Smooth muscle cell of the brain vasculature (primary cell): ENCODE measurements at regions not wholly inside any gene's neighbourhood (a gene's known extent, or its start where the extent isn't known, plus 50 kb on each side); places are given as distances from the start of the nearest gene placed in this dataset.

Experiments used
- DNase-seq: peaks from one replicate; pipeline ENCODE4 v3.0.0-alpha.2; 2012; ENCODE audit warnings: low read depth, low spot score

DNA sequence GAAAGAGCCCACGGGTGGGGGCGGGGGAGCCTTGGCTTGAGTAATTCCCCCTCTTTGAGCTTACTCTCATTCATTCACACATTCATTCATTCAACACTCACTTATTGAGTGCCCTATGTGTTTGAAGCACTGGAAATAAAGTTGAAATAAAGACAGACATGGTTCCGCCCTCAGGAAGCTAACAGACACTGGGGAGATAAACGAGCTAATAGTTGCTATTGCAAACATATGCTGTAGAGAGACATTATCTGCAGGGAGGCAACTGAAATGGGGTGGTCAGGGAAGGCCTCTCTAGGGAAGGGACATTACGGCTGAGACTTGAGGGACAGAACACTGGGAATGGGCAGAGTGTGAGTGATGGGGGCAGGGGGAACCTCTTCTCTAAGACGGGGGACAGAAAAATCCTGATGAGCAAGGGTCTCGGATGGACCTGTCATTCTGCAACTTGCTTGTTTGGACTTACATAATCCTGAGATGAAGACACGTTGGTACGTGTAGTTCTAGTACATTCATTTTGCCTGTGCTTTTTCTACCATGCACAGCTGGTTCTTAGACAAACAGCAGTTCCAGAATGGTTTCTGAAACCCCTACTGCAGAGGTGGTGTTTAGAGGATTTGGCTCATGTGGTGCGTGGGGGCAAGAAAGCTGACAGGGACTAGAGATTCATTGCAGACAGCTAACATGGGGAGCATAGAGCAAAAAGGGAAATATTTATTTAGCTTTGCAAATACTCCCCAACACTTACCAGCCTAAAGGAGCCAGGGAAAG lies 71.1 kb upstream of the BLCAP start:
- DNase-seq = no peak

GRCh38 chr20:37598100-37598543 lies 70.4 kb upstream of the BLCAP start:
- DNase-seq = no peak

DNA sequence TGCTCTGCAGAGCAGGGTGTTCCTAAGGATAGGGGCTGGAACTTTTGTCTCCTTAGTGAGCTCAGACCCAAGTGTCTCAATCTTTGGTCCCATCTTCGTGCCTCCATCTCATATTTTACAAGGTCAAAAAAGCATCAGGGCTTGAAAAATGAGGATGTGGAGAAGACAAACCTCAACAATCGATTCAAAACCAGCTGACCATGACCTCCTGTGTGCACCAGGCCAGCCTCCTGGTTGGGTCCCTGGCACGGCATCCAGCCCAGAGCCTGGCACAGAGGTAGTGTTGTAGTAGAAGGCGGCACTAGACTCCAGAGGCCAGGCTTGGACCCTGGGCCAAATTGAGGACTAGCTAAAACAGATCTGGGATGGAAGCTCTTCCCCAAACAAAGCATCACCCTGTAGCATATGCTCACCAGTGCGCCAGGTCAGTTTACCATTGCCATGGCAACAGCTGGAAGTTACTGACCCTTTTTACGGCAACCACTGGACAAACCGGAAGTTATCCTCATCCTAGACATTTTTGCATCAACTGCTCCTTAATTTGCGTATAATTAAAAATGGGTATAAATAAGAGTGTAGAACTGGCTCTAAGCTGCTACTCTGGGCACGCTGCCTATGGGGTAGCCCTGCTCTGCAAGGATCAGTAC lies 69.3 kb upstream of the BLCAP start:
- DNase-seq = no peak

- DNase-seq = no peak
These were observed 68.5 kb upstream of the BLCAP start for GRCh38 chr20:37596168-37596567.

DNA sequence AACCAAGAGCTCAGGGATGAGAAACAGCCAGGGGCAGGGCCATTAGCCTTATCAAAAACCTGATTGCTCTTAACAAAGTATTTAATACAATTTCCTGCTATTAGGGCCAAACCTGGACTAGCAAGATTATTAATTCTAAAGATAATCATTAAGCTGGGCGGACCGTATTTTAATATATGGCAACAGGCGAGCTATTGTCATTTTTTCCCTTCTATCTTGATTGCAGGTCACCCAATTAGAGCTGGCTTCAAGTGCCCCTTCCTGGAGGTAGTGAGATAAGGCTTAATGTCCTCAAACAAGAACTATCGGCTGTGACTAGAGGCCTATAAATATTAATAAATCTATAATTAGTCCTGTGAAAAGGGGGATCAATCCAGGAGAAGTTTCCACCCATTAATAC lies 66.0 kb upstream of the BLCAP start:
- no peak for DNase-seq

GRCh38 chr20:37590938-37591490 lies 63.3 kb upstream of the BLCAP start:
- no peak for DNase-seq

- no peak for DNase-seq
These were observed 58.4 kb upstream of the BLCAP start for GRCh38 chr20:37586078-37586477.

DNA sequence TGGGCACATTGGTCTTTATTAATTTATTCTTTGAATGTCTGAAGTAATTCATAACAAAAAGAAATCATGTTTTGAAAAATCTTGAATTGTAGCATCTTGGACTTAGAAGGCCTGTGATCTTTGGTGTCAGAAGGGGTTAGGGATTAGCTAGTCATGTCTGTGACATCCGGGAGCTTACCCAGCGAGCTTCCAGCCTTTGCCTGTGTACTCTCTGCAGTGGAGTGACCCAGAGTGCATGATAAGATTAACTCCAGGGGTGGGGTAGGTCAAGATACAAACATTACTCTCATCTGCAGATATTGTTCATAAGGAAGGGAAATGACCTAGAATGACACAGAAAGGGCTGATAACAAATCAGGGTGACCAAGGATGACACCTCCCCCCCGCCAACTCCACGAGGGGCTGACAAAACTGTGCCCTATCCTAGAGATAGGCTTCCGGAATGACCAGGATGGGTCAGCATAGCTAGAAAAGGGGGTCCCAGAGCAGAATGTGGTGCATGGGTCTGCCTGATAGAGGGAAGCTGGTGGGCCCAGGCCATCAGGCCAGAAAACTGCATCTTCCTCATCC lies 56.6 kb upstream of the BLCAP start:
- DNase-seq = no peak

DNA sequence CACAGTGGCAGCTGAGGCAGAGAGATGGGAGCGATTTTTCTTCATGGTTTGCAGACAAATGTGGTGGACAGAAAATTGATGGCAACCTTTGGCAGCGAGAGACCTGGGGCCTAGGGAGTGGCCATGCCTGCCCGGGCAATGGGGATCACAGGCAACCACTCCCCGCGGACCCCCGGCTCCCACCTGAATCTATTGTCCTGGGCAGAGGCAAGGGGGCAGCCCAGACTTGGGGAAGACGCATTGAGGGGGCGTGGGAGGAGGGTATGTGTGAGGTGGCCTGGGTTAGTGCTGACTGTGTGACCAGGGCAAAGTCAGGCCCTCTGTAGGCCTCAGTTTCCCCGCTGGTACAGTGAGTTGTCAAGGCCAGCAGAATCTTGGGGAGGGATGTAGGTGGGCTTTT lies 53.6 kb upstream of the BLCAP start:
- no peak for DNase-seq

GRCh38 chr20:37580069-37580468 lies 52.4 kb upstream of the BLCAP start:
- DNase-seq = no peak

DNA sequence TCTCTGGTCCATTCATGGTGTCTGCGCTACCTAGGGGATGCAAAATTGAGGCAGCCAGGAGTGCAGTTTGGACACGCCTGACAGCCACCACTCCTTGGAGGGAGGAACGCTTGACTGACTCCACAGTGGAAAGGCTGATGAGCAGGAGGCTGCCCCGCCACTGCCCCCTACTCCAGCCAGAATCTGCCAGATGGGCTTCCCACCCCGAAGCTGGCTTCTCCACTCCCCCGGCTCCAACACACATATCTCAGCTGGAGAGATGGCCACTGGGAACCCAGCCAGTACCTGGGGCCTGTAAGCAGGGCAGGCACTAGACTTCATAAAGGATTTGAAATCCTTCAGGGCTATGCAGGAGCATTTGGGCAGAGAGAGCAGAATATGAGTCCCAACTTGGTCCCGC lies 51.4 kb upstream of the BLCAP start:
- no peak for DNase-seq

- no peak for DNase-seq
These were observed 50.3 kb upstream of the BLCAP start for GRCh38 chr20:37577981-37578380.
